ENCODE measurements at regions not wholly inside any gene's neighbourhood (a gene's known extent, or its start where the extent isn't known, plus 50 kb on each side); places are given as distances from the start of the nearest gene placed in this dataset.

GRCh38 chrX:45352611-45353010, 151.9 kb upstream of the DIPK2B start:
- DNase-seq: no peak

DNA sequence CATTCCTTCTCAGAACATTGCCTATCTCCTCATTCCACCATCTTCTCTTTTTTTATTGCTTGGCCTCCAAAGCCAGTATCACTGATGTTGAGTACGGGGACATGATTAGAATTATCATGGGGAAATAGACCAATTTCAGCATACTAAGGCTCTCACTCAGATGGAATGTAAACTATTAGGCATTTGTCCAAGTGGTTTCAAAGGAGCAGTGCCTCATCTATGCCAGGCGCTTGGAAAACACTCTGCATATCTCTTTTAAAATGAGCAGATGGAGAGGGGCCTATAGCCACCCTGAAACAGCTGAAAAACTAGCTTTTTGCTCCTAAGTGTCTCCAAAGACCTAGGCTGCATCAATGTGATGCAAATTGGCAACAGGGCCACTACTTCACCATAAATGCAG, 150.8 kb upstream of the DIPK2B start:
- no peak for DNase-seq

DNA sequence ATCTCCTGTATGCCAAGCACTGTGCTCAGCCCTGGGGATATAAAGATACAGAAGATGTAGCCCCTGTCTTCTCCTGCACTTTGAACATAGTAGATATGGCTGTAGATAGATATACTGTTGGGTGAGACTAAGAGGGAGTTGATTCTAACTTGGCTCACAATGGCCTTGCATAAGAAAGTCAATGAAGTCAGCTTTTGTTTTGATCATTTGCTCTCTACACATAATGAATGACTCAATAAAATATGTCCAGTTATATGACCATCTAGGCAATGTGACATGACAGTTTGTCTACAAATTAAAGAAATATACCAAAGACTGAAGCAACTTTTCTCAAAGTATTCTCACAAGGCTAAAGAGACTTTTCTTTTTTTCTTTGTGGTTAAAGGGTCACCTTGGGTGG, 147.6 kb upstream of the DIPK2B start:
- DNase-seq: no peak

DNA sequence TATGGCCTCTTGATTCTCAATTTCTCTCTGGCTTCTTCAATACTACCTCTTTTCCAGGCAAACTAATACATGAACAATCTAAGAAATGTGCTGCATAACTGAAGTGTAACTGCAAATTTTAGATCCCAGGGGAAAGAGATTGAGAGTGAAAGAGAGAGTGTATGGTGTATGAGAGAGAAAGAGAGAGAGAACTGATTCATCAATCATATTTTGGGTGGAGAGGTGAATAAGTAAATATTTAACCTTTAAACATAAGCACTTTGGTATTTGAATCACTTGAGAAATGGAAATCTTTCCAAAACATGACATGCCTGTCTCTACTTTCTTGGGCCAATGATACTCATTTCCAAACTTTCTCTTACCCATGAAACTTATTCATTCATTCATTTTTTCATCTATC, 147.2 kb upstream of the DIPK2B start:
- no peak for DNase-seq

GRCh38 chrX:45344594-45344993, 143.9 kb upstream of the DIPK2B start:
- DNase-seq: no peak

- DNase-seq: no peak
Observed at GRCh38 chrX:45329217-45329616, 128.5 kb upstream of the DIPK2B start.

DNA sequence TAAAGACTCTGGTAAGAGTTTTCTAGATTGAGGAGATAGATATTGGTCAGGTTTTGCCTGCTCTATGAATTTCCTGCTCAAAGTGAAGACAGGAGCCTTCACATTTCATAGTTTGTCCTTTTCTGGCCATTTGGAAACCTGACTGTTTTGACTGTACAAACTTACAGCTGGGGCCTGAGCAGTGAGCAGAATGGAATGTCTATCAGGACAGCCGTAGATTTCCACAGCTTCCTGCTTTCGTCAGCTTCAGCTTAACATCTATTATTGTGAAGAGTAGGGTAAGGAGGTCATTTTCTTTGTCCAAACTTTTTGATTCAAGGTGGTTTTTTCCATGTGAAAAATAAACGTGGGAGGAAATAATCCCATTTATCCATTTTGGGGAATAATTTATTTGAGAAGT, 124.3 kb upstream of the DIPK2B start:
- DNase-seq: no peak

DNA sequence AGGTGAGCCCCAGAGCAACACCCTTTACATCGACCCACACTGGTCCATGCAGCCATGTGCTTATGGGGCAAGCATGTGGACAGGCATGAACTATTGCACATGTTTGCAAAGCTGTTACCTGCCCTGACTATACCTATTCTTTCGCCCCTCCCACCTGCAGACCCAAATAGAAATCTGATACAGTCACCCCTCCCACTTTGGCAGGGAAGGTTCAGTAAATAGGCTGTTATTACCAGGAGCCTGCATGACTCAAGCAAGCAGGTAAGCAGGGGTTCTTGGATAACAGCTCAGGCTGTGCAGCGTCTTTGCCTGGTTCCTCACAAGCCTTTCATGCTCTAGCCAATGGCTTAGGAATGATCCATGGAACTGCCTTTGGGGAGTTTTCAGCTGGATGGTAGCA, 122.7 kb upstream of the DIPK2B start:
- no peak for DNase-seq

- DNase-seq: no peak
Observed at GRCh38 chrX:45322820-45323219, 122.1 kb upstream of the DIPK2B start.

DNA sequence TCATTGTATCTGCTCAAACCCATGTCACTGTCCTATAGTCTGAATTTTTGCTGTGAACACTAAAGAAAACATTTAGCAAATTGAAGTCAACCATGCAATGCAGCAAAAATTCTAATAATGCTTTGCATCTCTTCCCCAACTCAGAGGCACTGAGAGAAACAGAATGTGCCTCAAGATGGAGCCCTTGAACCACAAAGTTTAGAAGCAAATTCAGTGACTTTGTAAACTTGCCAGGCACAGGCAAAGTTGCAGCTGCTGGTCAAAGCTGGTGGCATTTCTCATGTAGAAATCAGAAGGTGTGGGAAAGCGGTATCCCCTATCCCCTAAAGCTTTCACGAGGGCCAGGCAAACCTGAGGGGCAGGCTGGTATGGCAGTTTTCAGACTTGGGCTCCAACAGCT, 121.7 kb upstream of the DIPK2B start:
- DNase-seq: no peak

DNA sequence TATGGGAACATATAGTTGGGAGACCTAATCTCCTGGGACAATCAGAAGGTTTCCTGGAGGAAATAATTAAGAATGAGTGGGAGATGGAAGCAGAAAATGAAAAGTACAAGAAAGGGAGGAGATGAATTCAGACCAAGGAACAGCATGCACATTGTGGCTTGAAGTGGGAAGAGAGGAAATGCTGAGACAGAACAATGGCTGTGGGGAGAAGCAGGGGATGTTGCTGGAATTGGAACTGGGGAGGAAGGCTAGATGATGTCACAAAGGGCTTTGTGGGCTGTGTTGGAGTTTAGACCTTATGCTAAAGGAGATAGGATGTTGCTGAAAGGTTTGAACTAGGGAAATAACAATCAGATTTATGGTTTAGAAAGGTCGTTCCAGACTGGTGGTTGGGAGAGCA, 119.5 kb upstream of the DIPK2B start:
- DNase-seq: no peak

DNA sequence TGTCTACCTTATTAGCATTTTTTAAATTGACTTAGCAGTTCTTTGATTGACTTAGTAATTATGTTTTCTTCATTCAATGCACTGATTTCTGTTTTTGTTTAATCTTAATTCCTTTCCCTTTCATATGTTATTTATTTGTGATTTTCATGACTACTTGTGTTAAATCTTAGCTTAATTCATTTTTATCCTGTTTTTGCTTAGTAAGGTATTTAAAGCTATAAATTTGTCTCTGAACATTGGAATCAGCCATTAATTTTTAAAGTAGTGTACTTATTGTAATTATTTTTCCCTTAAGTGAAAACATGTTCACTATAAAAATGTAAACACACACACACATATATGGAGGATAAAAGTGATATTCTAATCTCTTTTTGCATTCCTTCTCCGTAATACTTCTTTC, 109.1 kb upstream of the DIPK2B start:
- DNase-seq: no peak

GRCh38 chrX:45309096-45309495, 108.4 kb upstream of the DIPK2B start:
- no peak for DNase-seq

DNA sequence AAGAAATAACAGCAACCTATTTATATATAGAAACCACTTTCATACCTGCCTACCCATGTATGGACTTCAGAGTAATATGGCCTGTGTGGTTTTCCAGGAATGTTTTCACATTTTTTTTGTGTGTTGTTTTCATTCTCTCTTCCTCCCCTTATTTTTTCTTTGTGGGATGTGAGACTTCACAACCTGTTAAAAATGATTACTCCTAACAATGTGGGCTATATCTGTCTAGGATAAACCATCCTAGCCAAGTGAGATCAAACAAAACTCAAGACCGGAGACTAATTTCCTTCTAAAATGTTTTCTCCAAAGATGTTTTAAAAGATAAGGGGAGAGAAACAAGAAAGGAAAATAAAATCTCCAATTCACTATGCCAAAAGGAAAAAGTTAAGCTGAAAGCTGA, 106.1 kb upstream of the DIPK2B start:
- DNase-seq: no peak

- no peak for DNase-seq
Observed at GRCh38 chrX:45300638-45301037, 100.0 kb upstream of the DIPK2B start.

DNA sequence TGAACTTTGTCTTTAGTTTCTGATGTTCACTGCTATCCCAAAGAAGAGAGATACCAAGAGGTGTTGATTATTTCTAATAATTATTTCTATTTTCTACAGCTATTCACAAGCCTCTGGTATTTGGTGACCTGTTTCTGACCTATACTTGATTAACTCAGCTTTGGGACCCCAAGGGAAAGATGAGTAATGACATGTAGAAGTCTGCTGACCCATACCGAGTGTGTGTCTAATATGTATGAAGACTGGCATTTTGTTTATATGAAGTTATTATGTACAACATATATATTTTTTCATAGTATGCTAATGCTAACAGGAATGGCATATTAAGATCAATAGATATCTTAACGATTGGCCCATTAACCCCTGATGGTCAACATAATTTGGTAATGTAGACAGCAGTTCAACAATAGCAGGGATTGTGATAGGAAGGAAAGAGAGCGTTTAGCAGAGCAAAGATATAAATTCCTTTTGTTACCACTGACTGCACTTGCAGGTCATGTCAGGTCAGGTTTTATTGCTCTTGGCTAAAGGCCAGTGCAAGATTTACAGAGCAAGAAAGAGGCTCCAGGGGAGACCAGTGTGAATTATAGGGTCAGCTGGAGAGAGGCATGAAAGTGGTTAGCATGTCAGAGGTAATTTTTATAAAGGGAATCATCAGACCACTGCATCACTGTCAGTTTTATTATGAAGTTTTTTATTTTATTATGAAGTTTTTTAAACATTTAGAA, 94.7 kb upstream of the DIPK2B start:
- peak; percentile 1 for DNase-seq

DNA sequence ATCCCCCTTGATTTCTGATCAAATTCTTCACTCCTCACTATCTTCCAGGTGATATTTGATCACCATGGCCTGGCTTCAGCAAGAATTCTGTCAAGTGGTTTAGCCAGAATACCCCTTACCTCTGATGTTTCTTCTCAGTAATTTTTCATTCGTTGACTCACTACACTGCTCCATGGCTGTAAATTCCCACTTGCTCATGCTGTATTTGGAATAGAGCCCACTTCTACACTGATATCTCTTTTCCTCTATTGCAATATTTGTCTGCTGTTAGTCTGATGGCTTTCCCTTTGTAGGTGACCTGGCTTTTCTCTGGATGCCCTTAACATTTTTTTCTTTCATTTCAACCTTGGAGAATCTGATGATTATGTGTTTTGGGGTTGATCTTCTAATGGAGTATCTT, 73.9 kb upstream of the DIPK2B start:
- DNase-seq: no peak

GRCh38 chrX:45267007-45267406, 66.3 kb upstream of the DIPK2B start:
- no peak for DNase-seq

DNA sequence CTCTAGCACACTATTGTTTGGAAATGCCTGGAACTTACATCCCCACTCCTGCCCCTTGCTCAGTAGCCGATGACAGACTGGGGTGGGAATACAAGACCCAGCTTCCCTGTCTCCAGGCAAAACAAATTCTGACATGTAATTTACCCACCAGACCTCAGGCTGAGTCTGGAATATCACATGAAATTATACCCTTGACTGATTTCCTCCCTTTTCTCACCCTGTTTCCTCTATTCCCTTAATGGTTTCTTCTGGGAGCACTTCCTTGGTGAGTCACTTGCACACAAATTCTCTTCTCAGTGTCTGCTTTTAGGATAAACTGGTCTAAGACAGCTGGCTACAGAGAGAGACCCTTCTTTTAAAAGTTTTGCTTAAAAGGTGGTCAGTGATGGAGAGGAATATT, 65.8 kb upstream of the DIPK2B start:
- no peak for DNase-seq

GRCh38 chrX:45264865-45265264, 64.2 kb upstream of the DIPK2B start:
- no peak for DNase-seq

DNA sequence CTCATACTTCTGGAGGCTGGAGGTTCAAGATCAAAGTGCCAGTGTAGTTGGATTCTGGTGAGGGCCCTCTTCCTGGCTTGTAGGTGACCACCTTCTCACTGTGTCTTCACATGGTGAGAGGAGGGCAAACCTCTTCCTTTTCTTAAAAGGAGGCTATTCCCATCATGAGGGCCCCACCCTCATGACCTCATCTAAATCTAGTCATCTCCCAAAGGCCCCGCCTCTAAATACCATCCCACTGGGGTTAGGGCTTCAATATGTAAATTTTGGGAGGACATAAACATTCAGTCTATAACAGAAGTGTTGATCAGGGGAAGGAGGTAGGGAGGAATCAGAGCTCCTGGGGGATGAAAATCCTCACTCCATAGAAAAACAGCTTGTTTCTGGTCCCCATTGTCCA, 60.8 kb upstream of the DIPK2B start:
- DNase-seq: no peak

- DNase-seq: no peak
Observed at GRCh38 chrX:45261005-45261404, 60.3 kb upstream of the DIPK2B start.

GRCh38 chrX:45258731-45259402, 58.2 kb upstream of the DIPK2B start:
- no peak for DNase-seq

All from NCI-H510A (cell line).